ENCODE measurements at regions not wholly inside any gene's neighbourhood (a gene's known extent, or its start where the extent isn't known, plus 50 kb on each side); places are given as distances from the start of the nearest gene placed in this dataset.

- POLR2A ChIA-PET: no interaction called here
- peaks cover 43% of the 10 kb centered on the region for H3K9me3 Mint-ChIP-seq
These were observed 56.7 kb upstream of the USP29 start for GRCh38 chr19:57063070-57063469.

GRCh38 chr19:57067440-57067839 lies 52.3 kb upstream of the USP29 start:
- H3K4me1 Mint-ChIP-seq (ENCODE audit: low read depth): no peaks in the 10 kb centered on the region
- peaks cover 5% of the 10 kb centered on the region for H3K36me3 Mint-ChIP-seq
- no peak overlapping the region for H3K4me3 Mint-ChIP-seq
- H3K27ac Mint-ChIP-seq: no peak overlapping the region
- DNase-seq: no peak
- POLR2A ChIA-PET: no interaction called here
- intact Hi-C loops (cut with micrococcal nuclease): no loop called here
- H3K9me3 Mint-ChIP-seq: peaks cover 52% of the 10 kb centered on the region
- CTCF ChIA-PET: no interaction called here
- H3K27me3 Mint-ChIP-seq: no peaks in the 10 kb centered on the region

More at GRCh38 chr19:57063070-57063469, 56.7 kb upstream of the USP29 start:
- Mint-ChIP-seq H3K4me1 (ENCODE audit: low read depth) (no peaks in the 10 kb centered on the region), H3K36me3 (peaks cover 6% of the 10 kb centered on the region), H3K27ac (no peak overlapping the region), H3K4me3 (no peak overlapping the region), H3K27me3 (no peaks in the 10 kb centered on the region)
- CTCF ChIA-PET: no interaction called here
- intact Hi-C loops (cut with micrococcal nuclease): no loop called here
- DNase-seq: no peak

GRCh38 chr19:57068311-57068710 lies 51.5 kb upstream of the USP29 start:
- H3K9me3 Mint-ChIP-seq: peaks cover 50% of the 10 kb centered on the region
- H3K4me3 Mint-ChIP-seq: no peak overlapping the region
- H3K36me3 Mint-ChIP-seq: peaks cover 5% of the 10 kb centered on the region
- ChIA-PET CTCF (no interaction called here), POLR2A (no interaction called here)
- no peak for DNase-seq
- intact Hi-C loops (cut with micrococcal nuclease): no loop called here
- H3K4me1 Mint-ChIP-seq (ENCODE audit: low read depth): no peaks in the 10 kb centered on the region
- no peak overlapping the region for H3K27ac Mint-ChIP-seq
- H3K27me3 Mint-ChIP-seq: no peaks in the 10 kb centered on the region

GRCh38 chr19:57068921-57069697 lies 50.7 kb upstream of the USP29 start:
- Mint-ChIP-seq H3K27ac (no peak overlapping the region), H3K4me1 (ENCODE audit: low read depth) (no peaks in the 10 kb centered on the region), H3K4me3 (no peak overlapping the region), H3K27me3 (no peaks in the 10 kb centered on the region), H3K9me3 (peaks cover 46% of the 10 kb centered on the region), H3K36me3 (peaks cover 5% of the 10 kb centered on the region)
- DNase-seq: peak; percentile 9
- intact Hi-C loops (cut with micrococcal nuclease): no loop called here
- CTCF ChIA-PET: no interaction called here
- POLR2A ChIA-PET: no interaction called here

All from activated CD4-positive, alpha-beta memory T cell treated with anti-CD3 and anti-CD28 coated beads for 36 hours (primary cell).